HAP-1 (cell line): ENCODE measurements at regions not wholly inside any gene's neighbourhood (a gene's known extent, or its start where the extent isn't known, plus 50 kb on each side); places are given as distances from the start of the nearest gene placed in this dataset.
"Not testable (repeated sequence)": the region's sequence is repeated elsewhere in the genome, so short reads cannot be mapped to it uniquely, and the experiment has no call there.

Experiments used
- DNase-seq, 2 experiments: peaks; one replicate each; pipeline ENCODE4 v3.0.0-alpha.2; 2016 to 2020; ENCODE audit warnings: low spot score in 2 of 2
- H3K27me3 ChIP-seq: fragments of 250-450 bp; sonication (Bioruptor Pico); 2 replicates; pipeline ENCODE4 v1.5.1; 2020; ENCODE audit warnings: low read depth, mild to moderate bottlenecking, moderate library complexity
- H3K36me3 ChIP-seq: fragments of 250-450 bp; sonication (Bioruptor Pico); replicated peaks from 2 replicates; pipeline ENCODE4 v1.5.1; 2020; ENCODE audit warnings: mild to moderate bottlenecking
- H3K4me1 ChIP-seq: fragments of 250-450 bp; sonication (Bioruptor Pico); 2 replicates; pipeline ENCODE4 v1.5.1; 2020; ENCODE audit warnings: mild to moderate bottlenecking
- H3K4me3 ChIP-seq: fragments of 250-450 bp; sonication (Bioruptor Pico); 2 replicates; pipeline ENCODE4 v1.5.1; 2020; ENCODE audit warnings: mild to moderate bottlenecking, moderate library complexity
- H3K9me3 ChIP-seq: fragments of 250-450 bp; sonication (Bioruptor Pico); 2 replicates; pipeline ENCODE4 v1.5.1; 2020; ENCODE audit warnings: mild to moderate bottlenecking, moderate library complexity
- in situ Hi-C: fragments of 300-500 bp; cut with MboI; formaldehyde crosslinking; loops from 3 replicates; pipeline ENCODE4 v1.14.3; 2020; ENCODE audit warnings: low sequenced_read_pairs, inconsistent platforms, mixed read lengths

- H3K4me1 ChIP-seq: no peaks in the 10 kb centered on the region
- no peak overlapping the region for H3K4me3 ChIP-seq
- H3K9me3 ChIP-seq: no peaks in the 10 kb centered on the region
- 0 out of 2 replicates have a peak, but pooled peaks cover 2% of the 10 kb centered on the region for H3K27me3 ChIP-seq
- no peak for DNase-seq
- in situ Hi-C loops: no loop called here
- H3K36me3 ChIP-seq: no peaks in the 10 kb centered on the region
These were observed 51.5 kb upstream of the IFNE start for GRCh38 chr9:21533597-21533996.

GRCh38 chr9:21535396-21535795, 53.3 kb upstream of the IFNE start:
- H3K9me3 ChIP-seq: no peaks in the 10 kb centered on the region
- in situ Hi-C loops: no loop called here
- no peaks in the 10 kb centered on the region for H3K36me3 ChIP-seq
- H3K27me3 ChIP-seq: 0 out of 2 replicates have a peak, but pooled peaks cover 2% of the 10 kb centered on the region
- DNase-seq: no peak
- no peak overlapping the region for H3K4me3 ChIP-seq
- H3K4me1 ChIP-seq: no peaks in the 10 kb centered on the region

GRCh38 chr9:21542787-21543186, 60.7 kb upstream of the IFNE start:
- Histone ChIP-seq H3K4me1 (no peaks in the 10 kb centered on the region), H3K9me3 (no peaks in the 10 kb centered on the region), H3K4me3 (no peak overlapping the region), H3K27me3 (0 out of 2 replicates have a peak, but pooled peaks cover 3% of the 10 kb centered on the region), H3K36me3 (no peaks in the 10 kb centered on the region)
- no peak for DNase-seq
- in situ Hi-C loops: no loop called here

GRCh38 chr9:21543187-21543586, 61.1 kb upstream of the IFNE start:
- no peaks in the 10 kb centered on the region for H3K4me1 ChIP-seq
- no peak for DNase-seq
- H3K4me3 ChIP-seq: no peak overlapping the region
- in situ Hi-C loops: no loop called here
- peaks cover 3% of the 10 kb centered on the region; the same call in 1 of the 2 replicates for H3K27me3 ChIP-seq
- H3K36me3 ChIP-seq: no peaks in the 10 kb centered on the region
- no peaks in the 10 kb centered on the region for H3K9me3 ChIP-seq

- H3K4me1 ChIP-seq, H3K4me3 ChIP-seq, H3K9me3 ChIP-seq, DNase-seq, H3K27me3 ChIP-seq, H3K36me3 ChIP-seq, in situ Hi-C loops: not testable (repeated sequence)
These were observed 61.7 kb upstream of the IFNE start for GRCh38 chr9:21543816-21544215.

- peaks cover 13% of the 10 kb centered on the region for H3K27me3 ChIP-seq
- no peaks in the 10 kb centered on the region for H3K36me3 ChIP-seq
- in situ Hi-C loops: no loop called here
- no peaks in the 10 kb centered on the region for H3K4me1 ChIP-seq
- H3K9me3 ChIP-seq: no peaks in the 10 kb centered on the region
- H3K4me3 ChIP-seq: no peak overlapping the region
- no peak for DNase-seq
These were observed 64.8 kb upstream of the IFNE start for GRCh38 chr9:21546949-21547348.

- Histone ChIP-seq H3K36me3 (no peaks in the 10 kb centered on the region), H3K9me3 (no peaks in the 10 kb centered on the region), H3K4me1 (no peaks in the 10 kb centered on the region), H3K4me3 (no peak overlapping the region), H3K27me3 (peaks cover 21% of the 10 kb centered on the region)
- in situ Hi-C loops: no loop called here
- DNase-seq: no peak
These were observed 67.2 kb upstream of the IFNE start for GRCh38 chr9:21549251-21549765.

- Histone ChIP-seq H3K27me3 (peaks cover 22% of the 10 kb centered on the region), H3K4me3 (no peak overlapping the region), H3K4me1 (no peaks in the 10 kb centered on the region), H3K9me3 (no peaks in the 10 kb centered on the region), H3K36me3 (no peaks in the 10 kb centered on the region)
- no peak for DNase-seq
- in situ Hi-C loops: no loop called here
These were observed 67.8 kb upstream of the IFNE start for GRCh38 chr9:21549890-21550289.

GRCh38 chr9:21550392-21550791, 68.3 kb upstream of the IFNE start:
- DNase-seq: no peak
- peaks cover 24% of the 10 kb centered on the region for H3K27me3 ChIP-seq
- in situ Hi-C loops: no loop called here
- H3K4me1 ChIP-seq: no peaks in the 10 kb centered on the region
- no peak overlapping the region for H3K4me3 ChIP-seq
- H3K36me3 ChIP-seq: no peaks in the 10 kb centered on the region
- H3K9me3 ChIP-seq: no peaks in the 10 kb centered on the region

- H3K4me3 ChIP-seq: no peak overlapping the region
- peaks cover 34% of the 10 kb centered on the region for H3K27me3 ChIP-seq
- H3K36me3 ChIP-seq: no peaks in the 10 kb centered on the region
These were observed 69.3 kb upstream of the IFNE start for GRCh38 chr9:21551401-21551800.

GRCh38 chr9:21552244-21553170, 70.4 kb upstream of the IFNE start:
- H3K27me3 ChIP-seq: peaks cover 43% of the 10 kb centered on the region
- H3K4me1 ChIP-seq: no peaks in the 10 kb centered on the region
- no peaks in the 10 kb centered on the region for H3K9me3 ChIP-seq
- no peaks in the 10 kb centered on the region for H3K36me3 ChIP-seq
- H3K4me3 ChIP-seq: no peak overlapping the region
- in situ Hi-C loops: no loop called here
- DNase-seq: no peak

More at GRCh38 chr9:21551401-21551800, 69.3 kb upstream of the IFNE start:
- no peak for DNase-seq
- Histone ChIP-seq H3K9me3 (no peaks in the 10 kb centered on the region), H3K4me1 (no peaks in the 10 kb centered on the region)
- in situ Hi-C loops: no loop called here

- Histone ChIP-seq H3K4me3 (no peak overlapping the region), H3K36me3 (no peaks in the 10 kb centered on the region), H3K27me3 (peaks cover 52% of the 10 kb centered on the region), H3K9me3 (no peaks in the 10 kb centered on the region), H3K4me1 (no peaks in the 10 kb centered on the region)
- DNase-seq: no peak
- in situ Hi-C loops: no loop called here
These were observed 71.3 kb upstream of the IFNE start for GRCh38 chr9:21553441-21553840.

GRCh38 chr9:21554813-21555212, 72.7 kb upstream of the IFNE start:
- H3K4me3 ChIP-seq: no peak overlapping the region
- H3K27me3 ChIP-seq: peaks cover 60% of the 10 kb centered on the region
- in situ Hi-C loops: no loop called here

GRCh38 chr9:21555911-21556310, 73.8 kb upstream of the IFNE start:
- DNase-seq: no peak

More at GRCh38 chr9:21554813-21555212, 72.7 kb upstream of the IFNE start:
- Histone ChIP-seq H3K36me3 (no peaks in the 10 kb centered on the region), H3K9me3 (no peaks in the 10 kb centered on the region), H3K4me1 (no peaks in the 10 kb centered on the region)
- no peak for DNase-seq

More at GRCh38 chr9:21555911-21556310, 73.8 kb upstream of the IFNE start:
- H3K4me3 ChIP-seq: no peak overlapping the region
- H3K4me1 ChIP-seq: no peaks in the 10 kb centered on the region
- H3K9me3 ChIP-seq: no peaks in the 10 kb centered on the region
- peaks cover 63% of the 10 kb centered on the region for H3K27me3 ChIP-seq
- no peaks in the 10 kb centered on the region for H3K36me3 ChIP-seq
- in situ Hi-C loops: no loop called here
